NCI-H2196 treated with DMSO at 0.1 percent for 48 hours (cell line): ENCODE measurements at regions not wholly inside any gene's neighbourhood (a gene's known extent, or its start where the extent isn't known, plus 50 kb on each side); places are given as distances from the start of the nearest gene placed in this dataset.
"Not testable (repeated sequence)": the region's sequence is repeated elsewhere in the genome, so short reads cannot be mapped to it uniquely, and the experiment has no call there.

Experiments
- DNase-seq: peaks from one replicate; lab custom pipeline; 2025; ENCODE audit not compliant: unreplicated experiment; lab: John Stamatoyannopoulos, UW

- not testable (repeated sequence) for DNase-seq
Measured at GRCh38 chr5:145395151-145395550, 440.0 kb downstream of the PRELID2 start.

- no peak for DNase-seq
Measured at GRCh38 chr5:145393426-145393825, 441.7 kb downstream of the PRELID2 start.

- no peak for DNase-seq
Measured at GRCh38 chr5:145389047-145389446, 446.1 kb downstream of the PRELID2 start.

GRCh38 chr5:145385276-145385675, 449.9 kb downstream of the PRELID2 start:
- no peak for DNase-seq

- no peak for DNase-seq
Measured at GRCh38 chr5:145378226-145378625, 456.9 kb downstream of the PRELID2 start.

- DNase-seq, result no peak
Measured at GRCh38 chr5:145375521-145375920, 459.6 kb downstream of the PRELID2 start.

- no peak for DNase-seq
Measured at GRCh38 chr5:145365464-145365863, 469.7 kb downstream of the PRELID2 start.

GRCh38 chr5:145362266-145362665, 472.9 kb downstream of the PRELID2 start:
- DNase-seq, result no peak

- no peak for DNase-seq
Measured at GRCh38 chr5:145360936-145361335, 474.2 kb downstream of the PRELID2 start.

- DNase-seq, result no peak
Measured at GRCh38 chr5:145350513-145350912, 484.6 kb downstream of the PRELID2 start.

- no peak for DNase-seq
Measured at GRCh38 chr5:145347026-145347616, 488.0 kb downstream of the PRELID2 start.

- no peak for DNase-seq
Measured at GRCh38 chr5:145345511-145346287, 489.4 kb downstream of the PRELID2 start.

GRCh38 chr5:145341842-145342241, 493.3 kb downstream of the PRELID2 start:
- DNase-seq, result no peak

- DNase-seq, result no peak
Measured at GRCh38 chr5:145340099-145340498, 495.0 kb downstream of the PRELID2 start.

- no peak for DNase-seq
Measured at GRCh38 chr5:145324767-145325479, 510.2 kb downstream of the PRELID2 start.

GRCh38 chr5:145324101-145324500, 511.0 kb downstream of the PRELID2 start:
- DNase-seq, result no peak

GRCh38 chr5:145316282-145316681, 518.9 kb downstream of the PRELID2 start:
- DNase-seq, result no peak

GRCh38 chr5:145307866-145308382, 527.2 kb downstream of the PRELID2 start:
- DNase-seq, result no peak

GRCh38 chr5:145295236-145295835, 539.8 kb downstream of the PRELID2 start:
- no peak for DNase-seq

- no peak for DNase-seq
Measured at GRCh38 chr5:145294331-145294730, 540.8 kb downstream of the PRELID2 start.

GRCh38 chr5:145293716-145294115, 541.4 kb downstream of the PRELID2 start:
- DNase-seq, result no peak
